Cardiac muscle cell (in vitro differentiated cells and primary cell): ENCODE measurements at regions not wholly inside any gene's neighbourhood (a gene's known extent, or its start where the extent isn't known, plus 50 kb on each side); places are given as distances from the start of the nearest gene placed in this dataset.
"Not testable (repeated sequence)": the region's sequence is repeated elsewhere in the genome, so short reads cannot be mapped to it uniquely, and the experiment has no call there.

Source experiments
- DNase-seq, 2 donors: peaks; one replicate each; pipeline versions ENCODE4 v3.0.0 to v3.0.0-alpha.2; 2010 to 2017; ENCODE audit warnings: low read depth in 1 of 2, low spot score in 1 of 2
- H3K27ac ChIP-seq: fragments of 200-600 bp; sonication (generic); 2 replicates; pipeline ENCODE4 v1.5.1; 2016
- H3K27me3 ChIP-seq: fragments of 200-600 bp; sonication (generic); 2 replicates; pipeline ENCODE4 v1.6.0; 2016; ENCODE audit warnings: control low read depth
- H3K36me3 ChIP-seq: fragments of 200-600 bp; sonication (generic); 2 replicates; pipeline ENCODE4 v1.5.1; 2016; ENCODE audit warnings: control low read depth
- H3K4me1 ChIP-seq: fragments of 200-600 bp; sonication (generic); 2 replicates; pipeline ENCODE4 v1.8.1; 2017; ENCODE audit warnings: low read depth, mild to moderate bottlenecking, mixed run types
- H3K4me3 ChIP-seq: fragments of 200-600 bp; sonication (generic); 2 replicates; pipeline ENCODE4 v1.5.1; 2016; ENCODE audit warnings: mild to moderate bottlenecking
- H3K9me3 ChIP-seq: fragments of 200-600 bp; sonication (generic); 2 replicates; pipeline ENCODE4 v1.5.1; 2017; ENCODE audit warnings: low read depth, mild to moderate bottlenecking, control low read depth
- CTCF ChIP-seq: IDR thresholded peaks from 2 replicates; pipeline ENCODE4 v1.5.1; 2012; ENCODE audit warnings: low read depth, mild to moderate bottlenecking, low read length

DNA sequence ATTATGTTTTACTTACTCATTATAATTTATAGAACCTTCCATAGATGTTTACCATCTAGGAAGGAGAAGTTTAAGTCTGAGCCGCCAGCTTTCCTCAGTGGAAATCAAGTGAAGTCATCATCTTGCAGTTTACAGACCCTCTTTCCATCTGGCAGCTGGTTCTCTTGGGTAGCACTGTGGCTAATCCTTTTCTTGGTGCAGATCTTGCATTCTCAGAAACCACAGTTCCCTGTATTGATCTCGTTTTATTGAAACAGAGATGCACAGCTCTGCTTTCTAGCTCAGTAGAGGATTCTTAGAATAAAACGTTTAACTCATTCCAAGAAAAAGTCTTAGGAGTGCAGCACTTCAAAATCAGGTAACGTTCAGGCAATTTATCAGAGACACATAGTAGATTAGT, 1154.7 kb downstream of the FOXD4L5 start:
- H3K36me3 ChIP-seq, H3K9me3 ChIP-seq, H3K4me1 ChIP-seq, H3K27me3 ChIP-seq, H3K4me3 ChIP-seq, H3K27ac ChIP-seq, DNase-seq: not testable (repeated sequence)

DNA sequence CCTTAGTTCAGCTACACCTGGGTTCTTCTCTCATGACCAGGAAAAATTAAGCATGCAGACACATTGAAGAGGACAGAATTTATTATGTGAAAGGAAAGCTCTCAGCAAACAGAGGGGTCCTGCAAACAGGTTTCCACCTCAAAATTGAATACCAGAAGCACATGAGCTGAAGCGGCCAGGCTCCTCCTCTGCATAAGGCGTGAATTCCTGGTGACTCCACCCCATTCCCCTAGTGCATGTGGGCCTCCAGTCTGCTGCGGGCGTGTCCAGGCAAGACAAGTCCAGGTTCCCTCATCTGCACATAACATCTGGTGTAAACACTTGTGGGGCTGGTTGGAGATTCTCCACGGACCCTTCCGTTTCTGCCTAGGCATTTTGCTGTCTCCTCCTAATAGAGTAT, 1156.4 kb downstream of the FOXD4L5 start:
- no peak for TF ChIP-seq CTCF

GRCh38 chr9:64121602-64122001, 1163.4 kb downstream of the FOXD4L5 start:
- H3K9me3 ChIP-seq, H3K4me1 ChIP-seq, H3K27ac ChIP-seq, DNase-seq, H3K4me3 ChIP-seq, H3K36me3 ChIP-seq, H3K27me3 ChIP-seq: not testable (repeated sequence)

More for the DNA sequence above, 1156.4 kb downstream of the FOXD4L5 start:
- Histone ChIP-seq H3K4me3 (no peak overlapping the region), H3K27ac (no peak overlapping the region), H3K9me3 (no peaks in the 10 kb centered on the region), H3K27me3 (no peaks in the 10 kb centered on the region), H3K4me1 (no peaks in the 10 kb centered on the region), H3K36me3 (no peaks in the 10 kb centered on the region)
- no peak for DNase-seq

GRCh38 chr9:64117329-64117728, 1167.7 kb downstream of the FOXD4L5 start:
- H3K4me1 ChIP-seq, H3K27me3 ChIP-seq, H3K27ac ChIP-seq, H3K9me3 ChIP-seq, H3K36me3 ChIP-seq, H3K4me3 ChIP-seq, DNase-seq: not testable (repeated sequence)

GRCh38 chr9:64107867-64108266, 1177.1 kb downstream of the FOXD4L5 start:
- H3K9me3 ChIP-seq, H3K27me3 ChIP-seq, H3K4me3 ChIP-seq, H3K4me1 ChIP-seq, H3K27ac ChIP-seq, DNase-seq, H3K36me3 ChIP-seq: not testable (repeated sequence)

DNA sequence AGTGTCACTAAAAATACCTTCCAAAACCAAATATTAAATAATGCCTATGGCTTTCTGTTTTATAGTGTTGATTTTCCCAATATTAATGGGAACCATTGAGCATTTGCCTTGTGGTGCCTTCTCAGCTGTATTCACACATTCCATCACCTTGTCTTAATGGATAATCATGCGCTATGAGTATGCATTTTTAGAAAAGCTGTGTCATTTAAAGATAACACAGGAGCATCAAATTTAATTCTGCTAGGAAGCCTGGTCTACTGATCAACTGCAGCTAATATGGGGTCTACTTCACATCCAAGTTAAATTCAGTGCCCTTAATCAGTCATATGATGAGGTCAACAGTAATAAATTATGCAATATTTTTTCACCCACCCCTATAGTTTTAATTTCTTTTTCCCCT, 1177.8 kb downstream of the FOXD4L5 start:
- not testable (repeated sequence) for H3K4me1 ChIP-seq, H3K4me3 ChIP-seq, H3K36me3 ChIP-seq, H3K9me3 ChIP-seq, H3K27ac ChIP-seq, DNase-seq, H3K27me3 ChIP-seq

GRCh38 chr9:64105193-64105592, 1179.8 kb downstream of the FOXD4L5 start:
- H3K27ac ChIP-seq, H3K27me3 ChIP-seq, DNase-seq, H3K4me1 ChIP-seq, H3K4me3 ChIP-seq, H3K9me3 ChIP-seq, H3K36me3 ChIP-seq: not testable (repeated sequence)

GRCh38 chr9:64101504-64101903, 1183.5 kb downstream of the FOXD4L5 start:
- DNase-seq, H3K9me3 ChIP-seq, H3K27ac ChIP-seq: not testable (repeated sequence)

GRCh38 chr9:64100571-64101155, 1184.3 kb downstream of the FOXD4L5 start:
- not testable (repeated sequence) for H3K4me1 ChIP-seq, H3K9me3 ChIP-seq, H3K36me3 ChIP-seq, H3K27me3 ChIP-seq, DNase-seq, H3K27ac ChIP-seq, H3K4me3 ChIP-seq

More at GRCh38 chr9:64101504-64101903, 1183.5 kb downstream of the FOXD4L5 start:
- H3K27me3 ChIP-seq, H3K4me3 ChIP-seq, H3K4me1 ChIP-seq, H3K36me3 ChIP-seq: not testable (repeated sequence)

DNA sequence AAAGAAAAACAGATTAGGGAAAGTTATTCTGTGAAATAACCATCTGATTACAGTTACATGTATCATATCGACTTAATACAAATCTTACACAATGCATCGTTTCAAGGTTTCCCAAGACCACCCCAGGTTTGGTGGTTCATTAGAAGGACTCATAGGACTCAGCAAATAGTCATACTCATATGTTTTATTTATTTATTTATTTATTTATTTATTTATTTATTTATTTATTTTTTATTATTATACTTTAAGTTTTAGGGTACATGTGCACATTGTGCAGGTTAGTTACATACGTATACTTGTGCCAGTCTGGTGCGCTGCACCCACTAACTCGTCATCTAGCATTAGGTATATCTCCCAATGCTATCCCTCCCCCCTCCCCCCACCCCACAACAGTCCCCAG, 1199.0 kb downstream of the FOXD4L5 start:
- not testable (repeated sequence) for H3K27me3 ChIP-seq, H3K27ac ChIP-seq, DNase-seq, H3K9me3 ChIP-seq, H3K4me3 ChIP-seq, H3K36me3 ChIP-seq, H3K4me1 ChIP-seq

DNA sequence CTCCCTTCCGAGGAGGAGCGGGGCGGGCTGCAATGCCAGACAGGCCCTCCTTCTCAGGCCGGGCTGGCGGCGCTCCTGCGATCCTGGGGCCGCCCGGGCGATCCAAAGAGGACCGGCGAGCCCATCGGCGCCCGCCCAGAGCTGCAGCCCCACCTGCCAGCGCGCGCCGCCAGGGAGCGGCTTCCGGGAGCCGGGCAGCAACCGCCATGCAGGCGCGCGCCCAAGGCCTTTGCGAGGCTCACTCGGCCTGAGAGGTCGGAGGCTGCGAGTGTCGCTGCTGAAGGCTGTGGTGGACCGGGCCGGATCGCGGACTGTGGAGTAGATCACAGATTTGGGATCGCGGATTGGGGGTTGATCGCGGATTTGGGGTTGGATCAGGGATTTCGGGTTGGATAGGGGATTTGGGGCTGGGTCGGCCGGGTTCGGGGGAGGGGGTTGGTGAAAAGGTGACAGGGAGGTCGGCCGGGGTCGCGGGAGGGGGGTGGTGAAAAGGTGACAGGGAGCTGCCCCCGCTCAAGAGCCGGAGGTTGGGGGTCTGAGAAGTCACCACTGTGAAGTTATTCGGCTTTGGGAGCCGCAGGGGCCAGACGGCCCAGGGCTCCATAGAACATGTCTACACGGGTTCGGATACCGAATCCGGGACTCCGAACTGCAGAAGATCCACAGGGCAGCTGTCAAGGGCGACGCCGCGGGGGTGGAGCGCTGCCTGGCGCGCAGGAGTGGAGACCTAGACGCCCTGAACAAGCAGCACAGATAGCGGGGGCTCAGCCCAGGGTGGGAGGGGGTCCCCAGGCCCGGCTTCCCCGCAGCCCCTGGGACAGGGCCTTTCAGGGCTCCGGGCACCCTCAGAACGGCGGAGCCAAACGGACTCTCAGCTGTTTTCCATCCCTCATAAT, 1213.4 kb downstream of the FOXD4L5 start:
- not testable (repeated sequence) for H3K4me3 ChIP-seq, H3K4me1 ChIP-seq, H3K9me3 ChIP-seq, H3K36me3 ChIP-seq, H3K27me3 ChIP-seq, DNase-seq, H3K27ac ChIP-seq

DNA sequence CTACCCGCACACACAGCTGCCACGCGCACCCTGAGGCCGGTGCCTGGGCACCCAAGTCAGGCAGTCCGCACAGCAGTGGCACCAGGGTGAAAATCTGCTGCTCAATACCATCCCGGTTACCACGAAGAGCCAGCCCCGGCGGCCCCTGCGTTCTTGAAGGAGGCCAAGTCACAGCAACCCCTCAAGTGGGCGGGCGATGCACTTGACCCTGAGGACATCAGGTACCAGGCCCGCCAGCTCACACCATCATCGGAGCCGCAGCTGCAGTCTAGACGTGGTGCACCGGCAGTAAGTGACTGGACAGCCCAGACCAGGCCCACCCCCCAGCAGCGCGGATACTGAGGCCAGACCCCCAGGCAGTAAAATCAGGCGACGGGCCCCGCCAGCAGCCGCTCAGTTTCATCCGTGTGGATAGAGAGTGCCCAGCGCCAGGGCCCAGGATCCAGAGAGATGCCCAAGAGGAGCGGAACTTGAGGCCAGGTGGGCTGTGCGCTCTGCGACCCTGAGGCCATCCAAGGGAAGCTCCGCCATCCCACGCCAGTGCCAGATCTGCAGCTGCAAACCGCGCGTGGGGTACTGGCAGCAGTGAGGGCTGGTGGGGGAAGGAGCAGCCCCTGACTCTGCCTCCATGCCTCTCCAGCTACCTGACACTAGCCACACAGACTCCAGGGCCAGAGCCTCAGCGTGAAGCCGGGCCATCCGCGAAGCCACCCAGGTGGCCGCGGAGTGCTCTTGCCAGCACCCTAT, 1214.2 kb downstream of the FOXD4L5 start:
- DNase-seq = not testable (repeated sequence)

GRCh38 chr9:64070083-64070482, 1214.9 kb downstream of the FOXD4L5 start:
- not testable (repeated sequence) for H3K27me3 ChIP-seq, H3K36me3 ChIP-seq, H3K4me1 ChIP-seq, H3K4me3 ChIP-seq, H3K9me3 ChIP-seq, DNase-seq, H3K27ac ChIP-seq

More for the DNA sequence above, 1214.2 kb downstream of the FOXD4L5 start:
- H3K27ac ChIP-seq, H3K4me3 ChIP-seq, H3K4me1 ChIP-seq, H3K36me3 ChIP-seq, H3K27me3 ChIP-seq, H3K9me3 ChIP-seq: not testable (repeated sequence)
